ENCODE measurements at regions not wholly inside any gene's neighbourhood (a gene's known extent, or its start where the extent isn't known, plus 50 kb on each side); places are given as distances from the start of the nearest gene placed in this dataset.

DNA sequence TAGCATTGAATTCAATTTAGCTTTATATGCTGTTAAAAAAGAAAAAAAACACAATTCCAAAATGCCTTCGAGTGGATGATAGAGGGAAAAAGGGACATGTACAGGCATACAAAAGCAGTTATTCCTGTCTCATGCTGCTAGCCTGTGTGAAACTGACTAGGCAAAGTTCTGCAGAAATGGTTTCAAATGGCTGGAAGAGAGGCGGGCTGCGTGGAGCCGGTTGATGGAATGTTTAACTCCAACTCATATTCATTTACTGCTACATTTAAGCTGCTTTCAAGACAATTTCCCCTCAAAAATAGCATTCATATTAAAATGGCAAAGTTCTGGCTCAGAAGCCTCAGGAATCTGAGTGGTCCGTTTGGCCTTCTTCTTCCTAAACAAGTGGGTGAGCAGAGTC, 143.8 kb upstream of the PPARGC1A start:
- Histone ChIP-seq H3K9me1 (ENCODE audit: control insufficient read depth, insufficient read depth, low read length) (no peaks in the 10 kb centered on the region), H2AFZ (ENCODE audit: low read depth, low read length) (no peak overlapping the region), H3K9me3 (replicated peaks; ENCODE audit: control insufficient read depth, insufficient read depth, low read depth, low read length) (no peaks in the 10 kb centered on the region), H3K4me2 (ENCODE audit: insufficient read depth, low read length) (no peak overlapping the region), H3K4me3 (no peak overlapping the region), H3K79me2 (ENCODE audit: control insufficient read depth, insufficient read depth, low read length) (no peaks in the 10 kb centered on the region), H3K27me3 (ENCODE audit: control insufficient read depth in 2 of 2, insufficient read depth in 2 of 2, low read length in 2 of 2) (no peaks in the 10 kb centered on the region), H3K27ac (ENCODE audit: extremely low read depth, low read depth, low read length) (no peak overlapping the region), H3K9ac (ENCODE audit: insufficient read depth in 1 of 2, low read depth in 2 of 2, low read length in 2 of 2) (no peak overlapping the region), H3K36me3 (ENCODE audit: control insufficient read depth, insufficient read depth, low read length) (no peaks in the 10 kb centered on the region), H4K20me1 (replicated peaks; ENCODE audit: control insufficient read depth, insufficient read depth, low read length) (no peaks in the 10 kb centered on the region), H3K4me1 (replicated peaks in 1 of 2; ENCODE audit: control insufficient read depth in 2 of 2, insufficient read depth in 2 of 2, low read length in 2 of 2) (no peaks in the 10 kb centered on the region)
- POLR2A ChIA-PET, result no interaction called here
- CTCF ChIA-PET (ENCODE audit: low intra/inter-chr PET ratio), result no interaction called here
- TF ChIP-seq, protein P1, sequence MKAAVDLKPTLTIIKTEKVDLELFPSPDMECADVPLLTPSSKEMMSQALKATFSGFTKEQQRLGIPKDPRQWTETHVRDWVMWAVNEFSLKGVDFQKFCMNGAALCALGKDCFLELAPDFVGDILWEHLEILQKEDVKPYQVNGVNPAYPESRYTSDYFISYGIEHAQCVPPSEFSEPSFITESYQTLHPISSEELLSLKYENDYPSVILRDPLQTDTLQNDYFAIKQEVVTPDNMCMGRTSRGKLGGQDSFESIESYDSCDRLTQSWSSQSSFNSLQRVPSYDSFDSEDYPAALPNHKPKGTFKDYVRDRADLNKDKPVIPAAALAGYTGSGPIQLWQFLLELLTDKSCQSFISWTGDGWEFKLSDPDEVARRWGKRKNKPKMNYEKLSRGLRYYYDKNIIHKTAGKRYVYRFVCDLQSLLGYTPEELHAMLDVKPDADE (conservative IDR thresholded peaks at IDR 0.05; ENCODE audit: control insufficient read depth, low read depth, low read length), result no peak
- TF ChIP-seq ZKSCAN1 (IDR thresholded peaks at IDR 0.05; ENCODE audit: low read depth, low read length) (no peak), BDP1 (IDR thresholded peaks at IDR 0.05; ENCODE audit: insufficient read depth, insufficient read length) (no peak)
- in situ Hi-C loops (cut with MboI), result no loop called here
- intact Hi-C loops (cut with micrococcal nuclease), result no loop called here
- FAIRE-seq (no peak), DNase-seq (ENCODE audit: extremely low read depth in 1 of 4, low spot score in 3 of 4) (no peak), ATAC-seq (no peak)
- WGBS (ENCODE audit: insufficient coverage, low coverage, missing lambda C conversion rate), result 0% methylated on average over 5 of the region's 5 CpGs
- no TSS peak for BruUV-seq (replicated peaks)

DNA sequence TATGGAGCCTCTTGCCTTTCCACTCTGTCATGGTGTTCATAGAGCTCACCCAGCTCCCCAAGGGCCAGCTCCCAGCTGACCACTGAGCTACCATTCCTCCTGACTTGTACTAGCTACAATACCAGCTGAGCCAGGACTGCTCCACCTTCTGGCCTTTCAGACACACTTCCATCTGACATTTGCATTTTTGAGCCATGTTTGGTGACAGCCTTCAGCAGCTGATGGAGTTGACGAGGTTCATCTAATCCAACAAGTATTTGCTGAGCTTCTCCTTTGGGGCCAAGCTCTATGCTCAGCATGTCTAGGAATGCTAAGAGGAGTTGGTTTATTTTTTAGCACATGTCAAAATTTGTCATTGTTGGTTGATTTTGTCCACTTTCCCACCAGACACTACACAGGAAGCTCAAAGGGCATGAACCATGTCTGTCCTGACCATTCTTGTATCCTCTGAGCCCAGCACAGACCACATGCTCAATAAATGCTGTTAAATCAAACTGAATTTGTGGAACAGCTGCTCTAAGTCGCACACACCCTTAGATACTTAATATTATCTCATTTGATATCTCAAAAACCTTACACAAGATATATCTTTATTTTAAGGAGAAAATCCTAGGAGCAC, 142.6 kb upstream of the PPARGC1A start:
- BruUV-seq (replicated peaks), result no TSS peak
- H3K4me3 ChIP-seq, result no peak overlapping the region
- H4K20me1 ChIP-seq (replicated peaks; ENCODE audit: control insufficient read depth, insufficient read depth, low read length), result no peaks in the 10 kb centered on the region
- peak; percentile 63; the same call in 2 of the 3 replicates for ATAC-seq
- 0% methylated on average over 2 of the region's 2 CpGs for WGBS (ENCODE audit: insufficient coverage, low coverage, missing lambda C conversion rate)
- no peaks in the 10 kb centered on the region for H3K9me1 ChIP-seq (ENCODE audit: control insufficient read depth, insufficient read depth, low read length)
- H3K27ac ChIP-seq (ENCODE audit: extremely low read depth, low read depth, low read length), result no peak overlapping the region
- H3K9ac ChIP-seq (ENCODE audit: insufficient read depth in 1 of 2, low read depth in 2 of 2, low read length in 2 of 2), result no peak overlapping the region
- H3K79me2 ChIP-seq (ENCODE audit: control insufficient read depth, insufficient read depth, low read length), result no peaks in the 10 kb centered on the region
- intact Hi-C loops (cut with micrococcal nuclease), result no loop called here
- no peak overlapping the region for H3K4me2 ChIP-seq (ENCODE audit: insufficient read depth, low read length)
- FAIRE-seq, result no peak
- in situ Hi-C loops (cut with MboI), result no loop called here
- no peaks in the 10 kb centered on the region for H3K27me3 ChIP-seq (ENCODE audit: control insufficient read depth in 2 of 2, insufficient read depth in 2 of 2, low read length in 2 of 2)
- no peaks in the 10 kb centered on the region for H3K9me3 ChIP-seq (replicated peaks; ENCODE audit: control insufficient read depth, insufficient read depth, low read depth, low read length)
- ChIA-PET CTCF (ENCODE audit: low intra/inter-chr PET ratio) (interaction anchor here (0.8 kb wide), 1 partner anchor 897 kb away, joined by 6 read pairs; no protein-coding TSS in a partner anchor), POLR2A (no interaction called here)
- no peak overlapping the region for H2AFZ ChIP-seq (ENCODE audit: low read depth, low read length)
- H3K36me3 ChIP-seq (ENCODE audit: control insufficient read depth, insufficient read depth, low read length), result no peaks in the 10 kb centered on the region
- TF ChIP-seq MYNN (IDR thresholded peaks at IDR 0.05) (no peak), MYNN (CRISPR knock-in tag; IDR thresholded peaks at IDR 0.05) (no peak), HNRNPLL (IDR thresholded peaks at IDR 0.05; ENCODE audit: low read depth, low read length, poor library complexity, severe bottlenecking) (no peak), NCOA4 (IDR thresholded peaks at IDR 0.05; ENCODE audit: partially characterized antibody) (no peak), GABPA (tag; conservative IDR thresholded peaks at IDR 0.05; ENCODE audit: low read depth) (no peak), FOSL1 (tag; conservative IDR thresholded peaks at IDR 0.05) (no peak)
- TF ChIP-seq, protein P2, sequence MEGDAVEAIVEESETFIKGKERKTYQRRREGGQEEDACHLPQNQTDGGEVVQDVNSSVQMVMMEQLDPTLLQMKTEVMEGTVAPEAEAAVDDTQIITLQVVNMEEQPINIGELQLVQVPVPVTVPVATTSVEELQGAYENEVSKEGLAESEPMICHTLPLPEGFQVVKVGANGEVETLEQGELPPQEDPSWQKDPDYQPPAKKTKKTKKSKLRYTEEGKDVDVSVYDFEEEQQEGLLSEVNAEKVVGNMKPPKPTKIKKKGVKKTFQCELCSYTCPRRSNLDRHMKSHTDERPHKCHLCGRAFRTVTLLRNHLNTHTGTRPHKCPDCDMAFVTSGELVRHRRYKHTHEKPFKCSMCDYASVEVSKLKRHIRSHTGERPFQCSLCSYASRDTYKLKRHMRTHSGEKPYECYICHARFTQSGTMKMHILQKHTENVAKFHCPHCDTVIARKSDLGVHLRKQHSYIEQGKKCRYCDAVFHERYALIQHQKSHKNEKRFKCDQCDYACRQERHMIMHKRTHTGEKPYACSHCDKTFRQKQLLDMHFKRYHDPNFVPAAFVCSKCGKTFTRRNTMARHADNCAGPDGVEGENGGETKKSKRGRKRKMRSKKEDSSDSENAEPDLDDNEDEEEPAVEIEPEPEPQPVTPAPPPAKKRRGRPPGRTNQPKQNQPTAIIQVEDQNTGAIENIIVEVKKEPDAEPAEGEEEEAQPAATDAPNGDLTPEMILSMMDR (IDR thresholded peaks at IDR 0.05 in 2 of 3, conservative IDR thresholded peaks at IDR 0.05 in 1 of 3; ENCODE audit: insufficient read depth in 2 of 3, low read depth in 1 of 3, low read length in 3 of 3), result peak in 2 of 3 experiments; percentile 23; a peak in 3 of 6 replicates
- DNase-seq (ENCODE audit: extremely low read depth in 1 of 4, low spot score in 3 of 4), result peak in 2 of 4 experiments; percentile 3 to 4
- H3K4me1 ChIP-seq (replicated peaks in 1 of 2; ENCODE audit: control insufficient read depth in 2 of 2, insufficient read depth in 2 of 2, low read length in 2 of 2), result no peaks in the 10 kb centered on the region
